Kidney glomerular epithelial cell (primary cell): ENCODE measurements at regions not wholly inside any gene's neighbourhood (a gene's known extent, or its start where the extent isn't known, plus 50 kb on each side); places are given as distances from the start of the nearest gene placed in this dataset.
"Not testable (repeated sequence)": the region's sequence is repeated elsewhere in the genome, so short reads cannot be mapped to it uniquely, and the experiment has no call there.

Experiments
- DNase-seq: peaks from one replicate; lab custom pipeline; 2025; lab: John Stamatoyannopoulos, UW

DNA sequence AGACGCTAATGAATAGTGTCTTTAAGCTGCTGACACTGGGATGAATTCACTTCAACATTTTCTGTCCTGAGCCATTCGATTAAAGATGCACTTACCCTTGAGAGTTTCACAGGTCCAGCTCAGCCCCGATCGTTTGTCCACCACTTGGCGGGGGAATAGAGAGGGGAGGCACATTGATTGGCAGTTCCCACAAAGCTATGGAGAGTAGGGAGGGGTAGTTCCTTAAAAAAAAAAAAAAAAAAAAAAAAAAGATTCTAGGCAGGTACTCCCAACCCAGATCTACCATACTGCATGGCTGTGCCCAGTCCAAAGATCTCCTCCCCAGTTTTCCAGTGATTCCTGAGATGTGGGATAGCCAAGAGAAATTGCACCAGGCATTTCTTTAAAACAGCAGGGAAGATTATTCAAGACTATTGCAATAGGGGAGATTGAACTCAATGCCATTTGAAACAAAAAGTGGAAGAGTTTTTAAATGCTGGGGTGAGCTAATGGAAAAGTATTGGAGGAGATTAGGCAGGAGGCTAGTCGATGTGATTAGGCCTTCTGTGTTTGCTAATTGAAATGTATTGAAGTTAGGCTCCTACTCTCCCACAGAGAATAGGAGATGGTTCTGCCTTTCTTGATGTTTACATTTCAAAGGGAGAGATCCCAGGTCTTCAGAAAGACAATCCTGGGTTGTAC lies 2217.4 kb upstream of the WWC1 start:
- no peak for DNase-seq

DNA sequence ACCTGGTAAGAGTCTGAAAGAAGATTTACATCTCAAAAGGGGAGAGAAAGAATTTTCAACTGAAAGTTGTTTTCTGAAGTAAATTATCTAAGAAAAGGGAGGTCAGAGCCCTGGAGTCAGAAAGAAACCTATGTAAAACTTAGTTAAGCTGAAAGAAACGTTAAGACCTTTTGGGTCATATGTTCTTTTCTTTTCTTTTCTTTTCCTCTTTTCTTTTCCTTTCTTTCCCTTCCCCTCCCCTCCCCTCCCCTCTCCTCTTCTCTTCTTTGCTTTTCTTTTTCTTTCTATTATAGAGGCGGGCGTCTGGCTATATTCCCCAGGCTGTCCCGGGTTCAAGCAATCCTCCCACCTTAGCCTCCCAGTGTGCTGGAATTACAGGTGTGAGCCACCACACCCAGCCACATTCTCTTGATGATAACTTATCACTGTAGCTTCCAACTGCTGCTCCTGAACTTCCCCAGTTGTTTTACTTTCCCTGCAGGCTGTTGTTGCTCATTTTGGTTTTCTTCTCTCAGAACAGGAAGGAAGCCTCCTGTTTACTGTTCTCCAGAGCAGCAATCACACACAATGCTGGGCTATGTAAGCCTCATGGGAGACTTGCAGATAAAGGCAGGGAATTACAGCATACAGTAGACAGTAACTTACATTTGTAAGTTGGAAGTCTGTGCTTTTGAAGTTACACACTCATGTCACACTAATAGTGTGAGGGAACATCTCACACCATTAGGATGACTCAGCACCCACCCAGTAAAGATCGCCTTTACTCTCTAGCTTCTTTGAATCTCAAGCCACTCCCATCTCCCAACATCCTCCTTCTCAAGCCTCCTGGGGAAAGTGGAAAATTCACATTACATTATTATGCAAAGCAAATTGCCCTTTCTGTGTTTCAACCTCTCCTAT lies 2216.6 kb upstream of the WWC1 start:
- no peak for DNase-seq

- no peak for DNase-seq
Measured at GRCh38 chr5:166083183-166083959, 2208.1 kb upstream of the WWC1 start.

DNA sequence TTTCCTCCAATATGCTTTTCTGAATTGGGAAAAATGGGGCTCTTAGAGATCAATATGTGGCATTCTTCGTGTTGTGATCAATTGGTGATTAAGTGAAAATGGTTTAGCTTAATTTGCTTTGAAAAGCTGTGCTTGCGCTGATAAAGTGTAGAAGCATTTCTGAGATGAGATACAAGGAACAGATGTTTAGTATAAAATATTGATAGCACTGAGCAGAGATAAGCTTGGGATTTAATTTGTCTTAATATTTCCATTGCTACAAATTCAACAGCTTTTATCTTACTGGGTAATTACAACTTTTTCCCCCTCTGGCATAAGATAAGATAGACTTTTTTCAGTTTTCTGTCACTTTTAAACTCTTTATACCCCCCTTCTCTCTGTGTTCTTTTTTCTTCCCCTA lies 2204.9 kb upstream of the WWC1 start:
- no peak for DNase-seq

- no peak for DNase-seq
Measured at GRCh38 chr5:166088389-166089039, 2202.9 kb upstream of the WWC1 start.

DNA sequence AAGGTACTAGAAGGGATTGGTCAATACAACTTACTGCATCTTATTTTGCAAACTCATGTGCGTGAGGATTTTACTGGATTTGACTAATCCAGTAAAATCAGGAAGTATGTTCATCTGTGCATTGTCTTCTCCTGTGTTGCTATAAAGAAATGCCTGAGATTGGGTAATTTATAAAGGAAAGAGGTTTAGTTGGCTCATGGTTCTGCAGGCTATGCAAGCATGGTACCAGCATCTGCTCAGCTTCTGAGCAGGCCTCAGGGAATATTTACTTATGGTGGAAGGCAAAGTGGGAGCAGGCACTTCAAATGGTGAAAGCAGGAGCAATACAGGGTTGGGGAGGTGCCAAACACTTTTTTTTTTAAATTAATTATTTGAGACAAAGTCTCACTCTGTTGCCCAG lies 2199.5 kb upstream of the WWC1 start:
- no peak for DNase-seq

- DNase-seq = no peak
Measured at GRCh38 chr5:166093312-166093711, 2198.1 kb upstream of the WWC1 start.

DNA sequence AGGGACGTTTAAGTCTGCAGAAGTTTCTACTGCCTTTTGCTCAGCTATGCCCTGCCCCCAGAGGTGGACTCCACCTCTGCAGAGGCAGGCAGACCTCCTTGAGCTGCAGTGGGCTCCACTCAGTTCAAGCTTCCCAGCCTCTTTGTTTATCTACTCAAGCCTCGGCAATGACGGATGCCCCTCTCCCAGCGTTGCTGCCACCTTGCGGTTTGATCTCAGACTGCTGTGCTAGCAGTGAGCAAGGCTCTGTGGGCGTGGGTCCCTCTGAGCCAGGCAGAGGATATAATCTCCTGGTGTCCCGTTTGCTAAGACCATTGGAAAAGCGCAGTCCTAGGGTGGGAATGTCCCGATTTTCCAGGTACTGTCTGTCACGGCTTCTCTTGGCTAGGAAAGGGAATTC lies 2188.5 kb upstream of the WWC1 start:
- DNase-seq = no peak

DNA sequence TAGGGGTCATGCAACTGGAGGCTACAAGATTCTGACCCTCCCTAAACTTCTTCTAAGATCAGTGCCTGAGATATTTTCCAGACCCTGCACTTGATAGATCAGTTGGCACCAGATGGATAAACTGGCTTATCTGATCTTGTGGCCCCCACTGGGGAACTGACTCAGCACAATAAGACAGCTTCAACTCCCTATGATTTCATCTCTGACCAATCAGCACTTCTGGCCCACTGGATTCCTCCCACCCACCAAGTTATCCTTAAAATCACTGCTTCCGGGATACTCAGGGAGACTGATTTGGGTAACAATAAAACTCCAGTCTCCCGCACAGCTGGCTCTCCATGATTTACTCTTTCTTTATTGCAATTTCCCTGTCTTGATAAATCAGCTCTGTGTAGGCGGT lies 2180.4 kb upstream of the WWC1 start:
- DNase-seq = no peak

DNA sequence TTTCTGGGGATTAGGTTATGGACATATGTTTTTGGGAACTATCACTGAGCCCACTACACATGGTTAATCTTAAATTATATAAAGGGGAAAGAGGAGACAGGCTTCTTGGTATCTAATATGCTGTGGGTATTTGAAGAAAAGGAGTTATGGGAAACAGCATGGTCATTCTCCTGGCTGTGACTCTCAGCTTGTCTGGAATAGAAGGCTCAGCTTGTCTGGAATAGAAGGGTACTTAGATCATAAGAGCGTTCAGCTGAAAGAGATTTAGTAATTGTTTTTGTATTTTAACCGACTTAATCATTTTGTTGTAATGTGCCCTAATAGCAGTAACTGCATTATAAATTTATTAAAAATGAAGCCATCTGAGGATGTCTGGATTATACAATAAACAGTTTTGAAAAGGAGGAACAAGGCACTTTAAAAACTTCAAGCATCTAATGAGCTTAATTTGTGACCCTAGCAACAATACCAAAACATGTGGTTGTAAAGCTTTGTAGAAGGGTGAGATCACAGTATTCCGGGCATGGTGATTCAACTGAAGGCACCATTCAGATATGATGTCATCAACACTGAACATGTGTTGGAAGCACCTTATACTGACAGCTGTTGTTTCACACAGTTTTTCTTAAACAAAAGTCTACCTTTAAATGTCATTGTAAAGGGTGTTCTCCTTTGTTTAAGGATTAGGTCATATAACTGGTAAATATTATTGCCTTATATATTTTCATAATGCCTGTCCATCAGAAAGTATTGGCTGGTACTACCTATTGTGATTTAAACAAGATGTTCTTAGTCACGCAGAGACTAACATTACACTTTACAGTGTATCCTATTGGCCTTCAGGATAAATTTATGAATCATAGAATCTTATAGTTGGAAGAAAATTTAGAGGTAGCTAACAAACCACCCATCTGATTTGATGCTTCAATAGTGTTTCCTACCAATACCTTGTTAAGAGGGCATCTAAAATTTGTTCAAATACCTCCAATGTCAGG lies 2174.1 kb upstream of the WWC1 start:
- no peak for DNase-seq

DNA sequence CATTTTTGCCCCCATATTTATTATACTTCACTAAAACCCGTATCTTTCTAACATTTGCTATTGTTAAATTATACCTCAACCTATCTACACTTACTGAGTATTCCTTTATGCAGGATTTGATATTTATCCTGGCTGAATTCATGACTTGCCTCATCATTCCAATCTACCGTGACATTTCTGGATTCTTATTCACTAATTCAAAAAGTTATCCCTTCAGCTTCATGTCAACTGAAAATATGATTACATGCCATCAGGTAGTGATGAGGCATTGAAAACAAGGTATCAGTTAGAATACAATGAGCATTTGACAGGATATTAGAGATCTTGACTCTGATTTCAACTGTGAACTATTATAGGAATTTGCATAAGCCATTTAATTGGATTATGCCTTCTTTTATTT lies 2171.9 kb upstream of the WWC1 start:
- DNase-seq = no peak

GRCh38 chr5:166123717-166124116 lies 2167.7 kb upstream of the WWC1 start:
- DNase-seq = no peak

DNA sequence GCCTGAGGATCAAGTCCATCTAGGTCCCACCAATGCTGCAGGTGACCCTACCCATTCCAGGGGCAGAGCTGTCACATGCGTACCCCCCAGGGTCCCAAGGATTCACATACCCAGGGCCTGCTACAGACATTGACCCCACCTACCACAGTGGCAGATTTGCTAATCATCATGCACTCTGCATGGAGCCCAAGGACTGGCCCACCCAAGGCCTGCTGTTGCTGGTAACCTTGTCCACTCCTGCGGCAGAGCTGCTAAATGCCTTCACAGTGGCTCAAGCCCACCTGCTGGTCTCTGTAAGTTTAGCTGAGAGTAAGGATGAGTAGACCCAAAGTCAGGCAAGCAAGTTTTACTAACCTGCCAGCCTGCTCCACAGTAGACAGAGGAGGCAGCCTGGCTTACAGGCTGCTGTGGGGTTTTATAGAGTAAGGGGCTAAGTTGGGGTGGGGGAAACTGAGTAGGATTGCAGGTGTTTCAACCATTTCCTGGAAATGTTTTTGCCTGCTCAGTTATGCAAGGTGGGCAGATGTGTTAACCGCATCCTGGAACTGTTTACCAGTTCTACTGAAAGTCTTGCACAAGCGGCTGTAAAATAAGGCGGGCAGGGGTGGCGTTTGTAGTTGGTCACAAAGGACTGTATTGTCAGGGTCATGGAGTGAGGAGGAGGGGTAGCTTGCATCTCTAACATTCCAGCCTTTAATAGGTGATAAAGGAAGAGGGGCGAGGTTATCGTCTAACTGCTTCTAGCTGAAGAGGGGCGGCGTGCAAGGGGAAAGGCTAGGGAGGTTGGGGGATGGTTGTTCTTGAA lies 2163.5 kb upstream of the WWC1 start:
- no peak for DNase-seq

- DNase-seq = not testable (repeated sequence)
Measured at GRCh38 chr5:166145107-166145506, 2146.3 kb upstream of the WWC1 start.

- DNase-seq = no peak
Measured at GRCh38 chr5:166163996-166164610, 2127.3 kb upstream of the WWC1 start.

GRCh38 chr5:166165596-166165995 lies 2125.8 kb upstream of the WWC1 start:
- DNase-seq = no peak

- DNase-seq = no peak
Measured at GRCh38 chr5:166166071-166166470, 2125.4 kb upstream of the WWC1 start.

- DNase-seq = no peak
Measured at GRCh38 chr5:166172597-166172996, 2118.8 kb upstream of the WWC1 start.

DNA sequence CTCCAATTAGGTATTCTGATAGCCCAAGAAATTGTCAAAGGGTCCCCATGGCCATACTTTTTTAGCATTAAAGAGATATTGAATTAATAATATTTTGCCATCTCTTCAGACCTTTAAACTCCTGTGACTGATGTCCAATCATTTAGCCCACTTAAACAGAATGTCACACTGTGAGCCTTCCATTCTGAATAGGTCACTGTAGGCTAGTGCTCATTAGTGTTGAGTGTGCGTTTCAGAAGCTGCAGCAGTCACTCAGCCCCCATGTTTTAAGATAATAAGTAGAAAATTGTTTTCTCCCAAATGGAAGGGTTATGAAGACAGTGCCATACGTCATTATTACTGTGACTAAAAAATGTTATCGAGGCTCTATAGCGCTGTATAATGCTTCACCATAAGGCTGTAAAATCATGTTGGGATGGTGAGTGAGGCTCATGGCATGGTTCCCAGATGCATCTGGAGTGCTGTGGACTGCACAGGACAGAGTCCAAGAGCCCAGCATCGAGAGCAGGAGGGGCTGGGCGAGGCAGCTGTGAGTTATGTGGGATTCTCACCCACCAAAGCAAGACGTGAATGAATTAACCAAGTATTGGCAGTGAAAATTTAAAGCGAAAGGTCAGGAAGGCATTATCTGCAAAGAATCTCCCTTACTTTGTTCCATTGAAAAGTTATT lies 2112.9 kb upstream of the WWC1 start:
- DNase-seq = no peak
